ENCODE measurements at regions not wholly inside any gene's neighbourhood (a gene's known extent, or its start where the extent isn't known, plus 50 kb on each side); places are given as distances from the start of the nearest gene placed in this dataset.

DNA sequence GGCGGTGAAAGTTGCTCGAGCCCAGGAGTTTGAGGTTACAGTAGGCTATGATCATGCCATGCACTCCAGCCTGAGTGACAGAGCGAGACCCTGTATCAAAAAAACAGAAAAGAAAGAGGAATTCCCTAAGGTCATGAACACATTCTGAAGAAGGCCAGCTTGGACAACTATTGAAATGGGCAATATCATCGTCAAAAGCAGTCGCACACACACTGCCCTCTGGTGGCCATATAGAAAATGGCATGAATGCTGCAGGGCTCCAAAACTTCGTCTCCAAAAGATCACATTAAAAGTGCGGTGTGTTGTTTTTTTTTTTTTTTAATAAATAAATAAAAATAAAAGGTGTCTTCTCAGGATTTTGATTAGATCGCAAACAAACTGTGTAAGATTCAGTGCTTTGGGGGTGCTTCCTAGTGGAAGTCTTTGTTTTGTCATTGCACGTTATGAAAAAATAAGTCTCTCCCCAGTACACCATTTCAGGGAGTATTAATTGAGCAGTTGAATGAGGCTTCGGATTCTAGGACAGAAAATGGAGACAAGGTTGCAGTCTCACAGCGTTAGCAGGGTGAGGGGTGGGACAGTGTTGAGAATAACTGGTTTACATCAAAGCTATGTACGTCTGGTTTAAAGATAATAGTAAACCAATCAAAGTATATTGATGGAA is 87.5 kb upstream of the FMN2 start:
- FAIRE-seq, result peak; percentile 85

DNA sequence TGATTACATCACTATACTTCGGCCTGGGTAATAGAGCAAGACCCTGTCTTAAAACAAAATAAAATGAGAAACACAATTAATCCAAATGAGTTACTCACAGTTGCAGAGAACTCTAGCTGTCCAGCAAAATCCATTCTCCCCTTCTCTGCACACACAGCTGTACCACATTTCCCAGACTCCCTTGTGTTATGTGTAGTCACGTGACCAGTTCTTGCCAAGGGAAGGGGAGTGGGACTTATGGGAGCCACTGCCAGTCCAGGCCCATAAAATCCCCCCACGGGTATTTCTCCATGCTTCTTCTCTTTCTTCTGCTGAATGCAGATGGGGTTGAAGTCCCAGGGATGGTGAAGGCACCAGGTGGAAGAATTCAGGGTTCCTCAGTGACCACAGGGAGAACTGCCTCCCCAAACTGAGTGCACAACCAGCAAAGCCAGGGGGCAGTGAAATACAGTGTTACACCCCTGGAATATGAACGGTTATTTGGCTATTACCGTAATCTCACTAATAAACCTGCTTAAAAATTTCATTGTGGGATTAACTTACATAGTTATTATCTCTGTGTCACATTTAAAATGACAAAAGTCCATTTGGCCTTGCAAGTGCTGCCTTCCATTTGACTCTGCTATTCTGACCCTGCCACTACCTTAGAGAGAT is 85.6 kb upstream of the FMN2 start:
- no peak for FAIRE-seq

DNA sequence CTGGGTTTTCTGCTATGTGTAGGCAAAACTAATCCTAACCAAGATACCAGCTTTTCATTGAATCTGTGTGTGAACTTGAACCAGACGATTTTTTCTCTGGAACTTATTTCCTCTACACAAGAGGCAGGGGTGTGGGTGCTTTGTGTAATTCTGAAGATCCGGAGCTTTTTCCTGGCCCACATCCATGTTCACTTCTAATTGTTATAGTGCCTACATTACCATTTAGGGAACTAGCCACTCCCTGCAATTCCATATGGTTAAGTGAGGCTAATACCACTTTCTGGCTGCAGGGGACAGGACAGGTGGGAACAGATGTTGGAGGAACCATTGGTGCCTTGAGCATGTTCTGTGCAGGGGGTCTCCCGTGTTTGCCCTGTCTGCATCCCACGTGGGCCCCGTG is 83.4 kb upstream of the FMN2 start:
- no peak for FAIRE-seq

DNA sequence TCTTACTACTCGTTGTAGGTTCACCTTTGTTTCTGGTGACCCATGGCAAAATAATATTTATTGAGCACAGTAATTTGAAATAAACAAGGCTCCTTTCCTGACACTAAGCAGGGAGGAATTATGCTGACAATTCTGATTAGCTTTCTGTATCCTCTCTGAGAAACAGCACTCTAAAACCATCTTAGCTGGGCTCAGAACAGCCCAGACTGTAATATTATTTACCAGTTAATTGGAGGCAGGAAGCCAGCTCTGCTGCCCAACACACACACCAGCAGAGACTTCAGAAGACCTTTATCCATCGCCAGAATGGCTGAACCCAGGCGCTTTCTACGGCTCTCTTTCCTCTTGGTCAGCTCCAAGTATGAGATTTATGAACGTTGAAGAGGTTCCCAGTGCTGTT is 77.6 kb upstream of the FMN2 start:
- FAIRE-seq, result no peak

DNA sequence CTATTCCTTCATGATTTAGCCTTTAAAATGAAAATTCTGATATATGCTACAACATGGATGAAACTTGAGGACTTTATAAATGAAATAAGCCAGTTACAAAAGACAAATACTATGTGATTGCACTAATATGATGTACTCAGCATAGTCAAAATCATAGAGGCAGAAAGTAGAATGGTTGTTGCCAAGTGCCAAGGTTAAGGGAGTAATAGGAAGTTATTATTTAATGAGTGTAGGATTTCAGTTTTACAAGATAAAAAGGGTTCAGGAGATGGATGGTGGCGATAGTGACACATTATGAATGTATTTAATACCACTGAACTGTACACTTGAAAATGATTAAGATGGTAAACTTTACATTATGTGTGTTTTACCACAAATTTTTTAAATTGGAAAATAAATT is 73.1 kb upstream of the FMN2 start:
- no peak for FAIRE-seq

DNA sequence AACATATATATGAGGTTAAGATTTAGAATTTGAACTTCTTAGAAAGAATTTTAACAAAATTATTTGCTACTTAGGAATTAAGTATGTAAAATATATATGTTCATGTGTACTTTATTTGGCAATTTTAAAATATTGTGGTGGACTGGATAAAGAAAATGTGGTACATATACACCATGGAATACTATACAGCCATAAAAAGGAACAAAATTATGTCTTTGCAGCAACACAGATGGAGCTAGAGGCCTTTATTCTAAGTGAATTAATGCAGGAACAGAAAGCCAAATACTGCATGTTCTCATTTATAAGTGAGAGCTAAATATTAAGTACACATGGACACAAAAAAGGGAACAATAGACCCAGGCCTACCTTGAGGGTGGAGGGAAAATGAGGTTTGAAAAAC is 72.2 kb upstream of the FMN2 start:
- no peak for FAIRE-seq

DNA sequence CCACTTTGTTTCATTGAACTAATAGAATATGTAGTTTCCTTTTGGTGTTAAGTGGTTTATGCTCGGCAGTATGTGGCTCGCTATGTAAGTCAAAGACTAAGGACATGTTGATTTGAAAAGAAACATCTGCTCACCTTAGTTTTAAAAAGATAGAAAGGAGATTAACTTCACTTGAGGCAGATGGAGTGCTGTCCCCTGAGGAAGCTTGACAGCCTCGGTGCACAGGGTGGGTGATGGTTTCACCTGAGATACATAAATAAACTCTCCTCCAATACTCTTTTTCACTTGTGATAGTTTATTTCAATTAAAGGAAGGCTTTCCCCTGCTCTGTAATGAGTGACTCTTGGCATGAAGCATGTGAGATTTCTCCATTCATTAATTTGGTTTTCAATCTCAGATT is 70.8 kb upstream of the FMN2 start:
- no peak for FAIRE-seq

DNA sequence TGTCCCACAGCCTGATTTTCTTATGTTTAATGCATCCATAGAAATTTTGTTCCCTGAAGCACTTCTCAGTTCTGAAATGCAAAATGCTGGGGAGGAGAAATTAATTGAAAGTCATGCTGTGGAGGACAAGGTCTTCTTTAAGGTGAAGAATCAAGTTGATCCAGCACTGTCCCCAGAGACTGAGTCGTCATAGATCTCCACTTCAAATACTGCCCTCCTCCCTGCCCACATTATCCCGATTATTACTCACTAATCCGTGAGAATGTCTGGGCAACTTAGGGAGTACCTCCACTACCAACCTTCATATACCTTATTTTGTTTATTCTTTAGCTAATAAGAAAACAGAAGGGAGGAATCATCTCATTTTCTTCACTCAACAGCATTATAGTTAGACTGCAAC is 70.0 kb upstream of the FMN2 start:
- no peak for FAIRE-seq

DNA sequence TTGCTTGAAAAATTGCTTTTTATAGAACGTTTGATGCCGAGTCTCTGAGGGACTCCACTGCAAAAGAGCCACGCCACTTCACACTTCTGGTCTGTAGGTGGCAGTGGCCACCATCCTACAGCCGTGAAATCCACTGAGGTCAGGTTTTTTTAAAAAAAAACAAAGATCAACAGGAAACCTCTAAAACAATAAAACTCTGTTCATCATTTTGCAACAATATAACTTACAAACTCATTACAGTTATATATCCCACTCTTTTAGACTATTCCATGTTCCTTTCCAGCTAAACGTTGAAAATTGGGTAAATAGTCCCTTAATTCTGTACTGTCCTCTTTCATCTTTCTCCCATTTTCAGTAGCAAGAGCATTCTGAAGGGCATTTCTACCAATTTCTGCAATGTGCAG is 64.6 kb upstream of the FMN2 start:
- peak; percentile 94 for FAIRE-seq

DNA sequence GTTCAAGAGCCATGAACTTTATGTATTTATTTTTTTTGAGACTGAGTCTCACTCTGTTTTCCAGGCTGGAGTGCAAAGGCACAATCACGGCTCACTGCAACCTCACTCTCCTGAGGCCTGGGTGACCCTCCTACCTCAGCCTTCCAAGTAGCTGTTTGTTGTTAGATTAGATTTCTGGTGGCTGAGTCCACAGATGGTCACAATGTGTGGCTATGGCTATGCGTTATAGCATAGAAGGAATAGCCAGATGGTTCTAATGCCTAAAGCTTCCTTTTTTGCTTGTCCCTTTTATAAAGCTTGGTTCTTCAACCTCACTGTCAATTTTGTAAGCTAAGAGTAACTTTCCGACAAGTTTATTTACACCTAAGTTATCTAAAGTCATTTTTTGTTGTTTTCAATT is 62.3 kb upstream of the FMN2 start:
- no peak for FAIRE-seq

DNA sequence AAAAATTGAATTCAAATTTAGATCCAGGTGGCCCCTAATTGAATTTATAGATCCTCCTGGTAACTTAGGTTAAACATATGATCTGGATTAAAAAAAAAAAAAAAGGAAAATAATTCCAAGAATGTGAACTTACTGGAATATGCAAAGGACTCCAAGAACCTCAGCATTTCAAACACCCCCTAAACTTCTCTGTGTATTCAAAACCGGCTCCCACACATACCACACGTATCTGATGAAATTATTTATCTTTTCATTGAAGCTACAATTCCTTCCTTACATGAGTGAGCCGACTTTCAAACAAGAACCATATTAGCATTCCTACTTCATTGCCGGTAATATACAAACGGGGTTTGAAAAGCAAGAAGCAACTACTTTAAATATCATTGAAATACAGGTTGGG is 61.4 kb upstream of the FMN2 start:
- no peak for FAIRE-seq

DNA sequence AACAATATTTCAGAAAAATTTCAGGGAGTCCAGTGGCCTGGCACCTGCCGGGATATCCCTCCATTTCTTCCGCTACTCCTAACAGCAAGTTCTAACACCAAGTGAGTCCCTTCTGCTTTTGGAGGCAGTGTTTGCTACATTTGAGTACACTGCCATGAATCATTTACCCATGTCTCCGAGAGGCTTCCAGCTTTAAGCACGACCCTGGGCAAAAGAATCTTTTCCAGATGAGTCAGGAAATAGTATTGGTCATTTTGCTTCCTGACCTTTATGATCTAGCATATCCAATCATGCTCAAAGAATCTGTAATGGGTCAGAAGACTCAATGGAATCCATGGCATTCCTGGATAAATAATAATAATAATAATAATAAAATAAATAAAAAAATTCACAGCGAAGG is 60.7 kb upstream of the FMN2 start:
- no peak for FAIRE-seq

DNA sequence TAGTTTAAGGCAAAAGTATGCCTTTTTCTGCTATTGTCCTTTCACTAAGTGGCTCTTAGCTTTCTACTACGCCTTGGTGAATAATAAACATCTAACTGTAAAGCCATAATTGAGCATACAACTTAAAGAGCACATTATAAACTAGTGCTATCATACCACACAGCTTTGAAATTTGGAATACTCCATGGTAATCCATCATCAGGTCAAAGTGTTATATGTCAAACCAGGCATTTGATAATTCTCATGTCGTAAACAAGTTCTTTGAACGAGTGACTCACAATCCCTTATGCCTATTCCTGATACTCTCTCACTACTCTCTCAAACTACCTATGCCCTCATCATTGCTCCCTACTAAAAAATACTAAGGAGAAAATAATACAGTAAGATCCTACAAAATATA is 60.3 kb upstream of the FMN2 start:
- FAIRE-seq, result no peak

DNA sequence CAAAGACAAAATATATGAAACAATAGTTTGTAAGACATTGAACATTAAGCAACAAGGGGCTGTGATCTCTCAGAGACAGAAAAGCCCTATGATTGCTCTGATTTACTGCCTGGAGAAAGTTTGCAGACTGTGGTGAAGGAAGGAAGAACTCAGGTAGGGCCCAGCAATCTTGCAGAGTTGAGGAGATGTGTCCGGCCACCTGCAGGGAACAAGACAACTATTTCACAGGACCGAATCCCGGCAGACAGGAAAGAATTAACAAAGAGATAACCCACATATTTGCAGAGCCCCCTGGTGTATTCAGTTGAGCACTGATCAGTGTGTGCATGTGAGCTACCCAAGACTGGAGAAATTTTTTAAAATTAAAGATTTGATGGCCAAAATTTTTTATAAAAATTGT is 58.3 kb upstream of the FMN2 start:
- FAIRE-seq, result no peak

DNA sequence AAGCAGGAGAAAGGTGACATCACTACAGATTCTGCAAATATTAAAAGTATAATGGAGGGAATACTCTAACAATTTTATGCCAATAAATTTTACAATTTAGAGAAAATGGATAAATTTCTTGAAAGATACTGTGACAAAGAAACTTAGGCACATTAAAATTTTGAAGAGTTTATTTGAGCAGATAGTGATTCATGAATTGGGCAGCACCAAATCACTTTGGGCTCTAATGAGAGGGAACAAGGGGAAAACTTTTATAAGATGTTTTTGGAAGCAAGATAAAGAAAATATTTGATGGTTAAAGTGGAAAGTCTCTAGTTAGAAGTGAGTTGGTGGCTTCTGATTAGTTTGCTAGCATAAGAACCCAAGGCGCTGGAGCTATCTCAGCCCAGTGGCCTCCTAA is 55.2 kb upstream of the FMN2 start:
- no peak for FAIRE-seq
